H9 (cell line): ENCODE measurements at regions not wholly inside any gene's neighbourhood (a gene's known extent, or its start where the extent isn't known, plus 50 kb on each side); places are given as distances from the start of the nearest gene placed in this dataset.

ENCODE experiments used
- DNase-seq: peaks from one replicate; pipeline ENCODE4 v3.0.0-alpha.2; 2017
- H2AFZ ChIP-seq: one replicate; pipeline ENCODE4 v1.6.1; 2013; ENCODE audit warnings: mild to moderate bottlenecking, low read length, control low read depth, moderate library complexity
- H2AK5ac ChIP-seq: 2 replicates; pipeline ENCODE4 v1.6.1; 2013; ENCODE audit warnings: low read length, control low read depth, mixed read lengths; ENCODE audit not compliant: insufficient read length
- H2BK120ac ChIP-seq: one replicate; pipeline ENCODE4 v1.6.1; 2013; ENCODE audit warnings: low read depth, mild to moderate bottlenecking, low read length, control low read depth, inconsistent platforms; ENCODE audit not compliant: poor library complexity, severe bottlenecking
- H2BK12ac ChIP-seq: 2 replicates; pipeline ENCODE4 v1.6.1; 2013; ENCODE audit warnings: low read length, control low read depth, mixed read lengths, low read depth; ENCODE audit not compliant: insufficient read length
- H2BK15ac ChIP-seq: 2 replicates; pipeline ENCODE4 v1.6.1; 2013; ENCODE audit warnings: low read depth, low read length, control low read depth
- H2BK20ac ChIP-seq: one replicate; pipeline ENCODE4 v1.6.1; 2013; ENCODE audit warnings: low read depth, mild to moderate bottlenecking, low read length, control low read depth, inconsistent platforms; ENCODE audit not compliant: poor library complexity, severe bottlenecking
- H2BK5ac ChIP-seq: 2 replicates; pipeline ENCODE4 v1.6.1; 2013; ENCODE audit warnings: low read length, control low read depth, mixed read lengths; ENCODE audit not compliant: insufficient read length
- H3K14ac ChIP-seq: 2 replicates; pipeline ENCODE4 v1.6.1; 2013; ENCODE audit warnings: low read length, control low read depth; ENCODE audit not compliant: insufficient read depth
- H3K18ac ChIP-seq: 2 replicates; pipeline ENCODE4 v1.6.1; 2013; ENCODE audit warnings: low read depth, mild to moderate bottlenecking, mixed read lengths, low read length, control low read depth; ENCODE audit not compliant: insufficient read length
- H3K23ac ChIP-seq: 2 replicates; pipeline ENCODE4 v1.6.1; 2013; ENCODE audit warnings: low read length, control low read depth, mixed read lengths, low read depth; ENCODE audit not compliant: insufficient read length
- H3K23me2 ChIP-seq: 2 replicates; pipeline ENCODE4 v1.6.1; 2013; ENCODE audit warnings: low read depth, mild to moderate bottlenecking, mixed read lengths, low read length, control low read depth; ENCODE audit not compliant: insufficient read length, poor library complexity, severe bottlenecking
- H3K27ac ChIP-seq: 2 replicates; pipeline ENCODE4 v1.5.1; 2013; ENCODE audit warnings: low read length, control low read depth, mixed read lengths, low read depth; ENCODE audit not compliant: insufficient read length
- H3K27me3 ChIP-seq: 2 replicates; pipeline ENCODE4 v1.6.1; 2013; ENCODE audit warnings: low read length, control low read depth, inconsistent platforms; ENCODE audit not compliant: insufficient read depth
- H3K4ac ChIP-seq: 2 replicates; pipeline ENCODE4 v1.6.1; 2013; ENCODE audit warnings: low read depth, mild to moderate bottlenecking, control low read depth, inconsistent platforms, low read length, moderate library complexity
- H3K4me1 ChIP-seq: 2 replicates; pipeline ENCODE4 v1.6.1; 2013; ENCODE audit warnings: low read length, control low read depth, inconsistent platforms; ENCODE audit not compliant: insufficient read depth
- H3K4me2 ChIP-seq: 2 replicates; pipeline ENCODE4 v1.6.1; 2013; ENCODE audit warnings: low read length, control low read depth, mixed read lengths; ENCODE audit not compliant: insufficient read length, insufficient read depth
- H3K56ac ChIP-seq: 2 replicates; pipeline ENCODE4 v1.6.1; 2013; ENCODE audit warnings: low read depth, mild to moderate bottlenecking, mixed read lengths, low read length, control low read depth; ENCODE audit not compliant: insufficient read length
- H3K79me1 ChIP-seq: 2 replicates; pipeline ENCODE4 v1.6.1; 2013; ENCODE audit warnings: low read depth, mild to moderate bottlenecking, moderate library complexity, low read length, control low read depth, inconsistent platforms; ENCODE audit not compliant: insufficient read depth, poor library complexity, severe bottlenecking
- H3K79me2 ChIP-seq: 2 replicates; pipeline ENCODE4 v1.6.1; 2013; ENCODE audit warnings: low read length, control low read depth, inconsistent platforms; ENCODE audit not compliant: insufficient read depth
- H3K9ac ChIP-seq: 2 replicates; pipeline ENCODE4 v1.6.1; 2013; ENCODE audit warnings: low read length, control low read depth, mixed read lengths; ENCODE audit not compliant: insufficient read length; ENCODE audit errors: extremely low read depth
- H3K9me3 ChIP-seq: one replicate; pipeline ENCODE4 v1.6.1; 2013; ENCODE audit warnings: low read depth, low read length, inconsistent platforms; ENCODE audit not compliant: control insufficient read depth
- H3T11ph ChIP-seq: one replicate; pipeline ENCODE4 v1.6.1; 2013; ENCODE audit warnings: mild to moderate bottlenecking, low read length, control low read depth, inconsistent platforms
- H4K20me1 ChIP-seq: one replicate; pipeline ENCODE4 v1.6.1; 2013; ENCODE audit not compliant: control insufficient read depth, insufficient read length, insufficient read depth
- H4K5ac ChIP-seq: 2 replicates; pipeline ENCODE4 v1.6.1; 2013; ENCODE audit warnings: low read depth, mild to moderate bottlenecking, mixed read lengths, low read length, control low read depth; ENCODE audit not compliant: insufficient read length
- H4K8ac ChIP-seq: replicated peaks from 2 replicates; pipeline ENCODE4 v1.6.1; 2013; ENCODE audit warnings: low read length, control low read depth, mixed read lengths, low read depth; ENCODE audit not compliant: insufficient read length
- H4K91ac ChIP-seq: 2 replicates; pipeline ENCODE4 v1.6.1; 2013; ENCODE audit warnings: low read depth, mild to moderate bottlenecking, moderate library complexity, mixed read lengths, low read length, control low read depth; ENCODE audit not compliant: insufficient read length
- H3K27ac Mint-ChIP-seq, 3 experiments: 2 replicates in 2 of 3; 3 replicates in 1 of 3; pipeline ENCODE4 v1.8.0; 2020 to 2021; ENCODE audit warnings: mixed read lengths in 3 of 3, mild to moderate bottlenecking in 1 of 3, moderate library complexity in 1 of 3
- H3K27me3 Mint-ChIP-seq: 2 replicates; pipeline ENCODE4 v1.8.0; 2021; ENCODE audit warnings: low read depth, mild to moderate bottlenecking, moderate library complexity, mixed read lengths
- H3K36me3 Mint-ChIP-seq, 3 experiments: 2 replicates in 2 of 3; 3 replicates in 1 of 3; pipeline ENCODE4 v1.8.0; 2020 to 2021; ENCODE audit warnings: low read depth in 3 of 3, mixed read lengths in 3 of 3; ENCODE audit not compliant: insufficient read depth in 1 of 3
- H3K4me1 Mint-ChIP-seq, 2 experiments: 2 replicates each; pipeline ENCODE4 v1.8.0; 2020; ENCODE audit warnings: mixed read lengths in 2 of 2
- H3K4me3 Mint-ChIP-seq, 2 experiments: 2 replicates in 1 of 2; 3 replicates in 1 of 2; pipeline ENCODE4 v1.8.0; 2020 to 2021; ENCODE audit warnings: mild to moderate bottlenecking in 2 of 2, mixed read lengths in 2 of 2, moderate library complexity in 1 of 2
- H3K9me3 Mint-ChIP-seq, 2 experiments: 2 replicates in 1 of 2; 3 replicates in 1 of 2; pipeline ENCODE4 v1.8.0; 2020; ENCODE audit warnings: mild to moderate bottlenecking in 2 of 2, mixed read lengths in 2 of 2, moderate library complexity in 1 of 2
- CTCF ChIP-seq: fragments of 200-600 bp; sonication (generic); conservative IDR thresholded peaks from 3 replicates; pipeline ENCODE4 v1.8.0; 2021; ENCODE audit warnings: antibody characterized with exemption, mild to moderate bottlenecking
- WGBS: extraction: QIAGEN DNeasy Blood & Tissue Kit; methylation state at CpG from one replicate; pipeline ENCODE4 v1.1.7; 2013; ENCODE audit warnings: missing lambda C conversion rate, low lambda C conversion rate, mixed read lengths; ENCODE audit not compliant: insufficient read length; ENCODE audit errors: extremely low coverage; 5-methylcytosine and 5-hydroxymethylcytosine counted together

- Histone ChIP-seq H3K9ac (no peak overlapping the region), H2BK15ac (no peak overlapping the region), H3K9me3 (no peaks in the 10 kb centered on the region), H2AK5ac (no peak overlapping the region), H3K79me1 (no peaks in the 10 kb centered on the region), H3K18ac (no peak overlapping the region), H3K79me2 (no peaks in the 10 kb centered on the region), H4K5ac (no peak overlapping the region), H3K27me3 (no peaks in the 10 kb centered on the region), H4K91ac (no peak overlapping the region), H3K23ac (no peak overlapping the region), H2AFZ (no peak overlapping the region), H3K4me1 (no peaks in the 10 kb centered on the region), H3K56ac (no peak overlapping the region), H2BK12ac (no peak overlapping the region), H2BK5ac (no peak overlapping the region), H3T11ph (no peak overlapping the region), H3K23me2 (no peaks in the 10 kb centered on the region), H3K4me2 (no peak overlapping the region), H2BK20ac (no peak overlapping the region), H4K20me1 (no peaks in the 10 kb centered on the region), H3K14ac (no peak overlapping the region), H3K27ac (no peak overlapping the region), H3K4ac (no peak overlapping the region), H4K8ac (no peak overlapping the region), H2BK120ac (no peak overlapping the region)
- Mint-ChIP-seq H3K4me3 (no peak overlapping the region), H3K27ac (no peak overlapping the region), H3K4me1 (peaks cover 0 to 3% of the 10 kb centered on the region in 2 experiments; a peak in 1 of 4 replicates), H3K9me3 (peaks cover 0 to 3% of the 10 kb centered on the region in 2 experiments; a peak in 3 of 5 replicates), H3K36me3 (no peaks in the 10 kb centered on the region), H3K27me3 (peaks cover 56% of the 10 kb centered on the region)
- DNase-seq: no peak
- no peak for TF ChIP-seq CTCF
- WGBS: no CpG with 5 or more reads among the region's 3 CpGs
Observed at GRCh38 chr6:166228425-166228824, 60.8 kb upstream of the TBXT start.
